Heart left ventricle (tissue), 16 donors: ENCODE measurements at regions not wholly inside any gene's neighbourhood (a gene's known extent, or its start where the extent isn't known, plus 50 kb on each side); places are given as distances from the start of the nearest gene placed in this dataset.
"Not testable (repeated sequence)": the region's sequence is repeated elsewhere in the genome, so short reads cannot be mapped to it uniquely, and the experiment has no call there.

Experiments
- ATAC-seq, 4 donors: fragments of 200-7000 bp; cut with Tn5 transposase; one replicate each; pipeline ENCODE4 v1.9.1; 2020 to 2022; ENCODE audit warnings: moderate library complexity in 4 of 4, mild to moderate bottlenecking in 3 of 4, moderate number of reproducible peaks in 1 of 4
- DNase-seq, 5 donors: peaks; one replicate each; pipeline ENCODE4 v3.0.0-alpha.2; 2020
- H3K27ac ChIP-seq, 12 donors: fragments of 200-600 bp; sonication (generic) in 4 of 12; one replicate each; pipeline versions ENCODE4 v1.5.0 to v1.8.0; 2016 to 2022; ENCODE audit warnings: mild to moderate bottlenecking in 2 of 12
- H3K27me3 ChIP-seq, 9 donors: fragments of 200-600 bp; sonication (generic) in 2 of 9; one replicate each; pipeline versions ENCODE4 v1.5.1 to v1.8.0; 2016 to 2022; ENCODE audit warnings: mild to moderate bottlenecking in 3 of 9
- H3K36me3 ChIP-seq, 9 donors: fragments of 200-600 bp; sonication (generic) in 2 of 9; one replicate each; pipeline versions ENCODE4 v1.5.0 to v1.8.0; 2018 to 2022; ENCODE audit warnings: mild to moderate bottlenecking in 2 of 9
- H3K4me1 ChIP-seq, 12 donors: fragments of 200-600 bp; sonication (generic) in 4 of 12; one replicate each; pipeline versions ENCODE4 v1.5.0 to v1.8.0; 2016 to 2022; ENCODE audit warnings: mild to moderate bottlenecking in 3 of 12
- H3K4me3 ChIP-seq, 12 donors: fragments of 200-600 bp; sonication (generic) in 4 of 12; one replicate each; pipeline versions ENCODE4 v1.5.0 to v1.8.0; 2017 to 2022; ENCODE audit warnings: mild to moderate bottlenecking in 9 of 12, moderate library complexity in 4 of 12
- H3K9me3 ChIP-seq, 12 donors: fragments of 200-600 bp; sonication (generic) in 4 of 12; one replicate each; pipeline versions ENCODE4 v1.5.0 to v1.8.0; 2016 to 2022; ENCODE audit warnings: mild to moderate bottlenecking in 1 of 12
- POLR2A ChIP-seq, 2 donors: fragments of 450-650 bp; IDR thresholded peaks; one replicate each; pipeline ENCODE4 v1.6.1; 2017; ENCODE audit warnings: antibody characterized with exemption in 2 of 2, mild to moderate bottlenecking in 2 of 2, moderate library complexity in 2 of 2
- WGBS, 4 donors: extraction: QIAGEN DNeasy Blood & Tissue Kit in 2 of 4; methylation state at CpG; one replicate each; pipeline versions ENCODE4 v1.1.5 to v1.1.7; 2013 to 2018; 5-methylcytosine and 5-hydroxymethylcytosine counted together
- intact Hi-C, 10 donors: fragments of 100-400 bp; cut with DNase I; formaldehyde crosslinking; loops; one replicate each; pipeline versions ENCODE4 v1.11.1 to v1.14.2; 2022
- TF ChIP-seq, protein P1 (sequence below), 12 donors: fragments of 200-600 bp; sonication (generic) in 4 of 12; IDR thresholded peaks; one replicate each; pipeline versions ENCODE4 v1.5.0 to v1.8.0; 2018 to 2022; ENCODE audit warnings: antibody characterized with exemption in 12 of 12, mild to moderate bottlenecking in 5 of 12
- donor health status: ischemic (EF 13 %, LVEDD 7.1; RV severe dilation, severe dysfunction).
- donor health status: healthy with polysubstance abuse.
- donor health status: DM: no; HTN: yes; CAD: no.
- donor health status: DM: no; HTN: no; CAD: no.
- donor health status: ischemic (EF 25% LVEDD 6.9; RV normal size, moderate dysfunction).
- donor health status: ischemic (EF 25% LVEDD 5.7; RV mildly dilated, moderate dysfunction).
- donor health status: healthy.
- donor health status: DM: yes; HTN: yes; CAD: no.
- donor health status: ischemic (EF 35%, LVEDD 5.7; RV mildly dilated, moderate dysfunction).
- donor health status: nonischemic (EF 11% LVEDD 7.7; RV severe dilation, severe dysfunction).
- donor health status: DM: yes; HTN: yes; CAD: no.
- donor health status: PGD.
- donor health status: ischemic (EF 29% LVEDD 5.4; RV normal size, mild dysfunction).
- donor health status: nonischemic (EF 23%, LVEDD 6.1; RV moderate dilation, normal function).

DNA sequence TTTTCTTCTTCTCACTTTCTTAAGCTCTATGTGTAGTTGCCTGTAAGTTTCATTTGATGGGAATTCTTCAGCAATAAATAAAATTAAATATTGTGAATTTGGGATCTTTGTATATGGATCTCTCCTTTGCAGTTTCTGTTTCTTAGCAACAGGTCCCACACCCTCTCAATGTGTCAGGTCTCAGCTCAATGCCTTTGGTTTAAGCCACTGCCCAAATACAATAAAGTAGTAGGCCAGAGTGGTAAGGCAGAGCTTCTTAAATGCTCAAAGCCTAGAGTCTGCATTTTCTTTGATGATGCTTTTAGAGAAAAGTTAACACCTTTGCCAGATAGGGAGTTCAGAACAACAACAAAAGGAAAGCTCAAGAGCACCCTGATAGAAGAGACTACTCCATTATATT is 343.7 kb downstream of the NSUN3 start:
- Histone ChIP-seq H3K36me3 (no peaks in the 10 kb centered on the region), H3K4me1 (no peaks in the 10 kb centered on the region), H3K9me3 (peaks cover 0 to 14% (median 0%) of the 10 kb centered on the region in 12 donors), H3K27ac (no peak overlapping the region), H3K4me3 (no peak overlapping the region), H3K27me3 (no peaks in the 10 kb centered on the region)
- intact Hi-C loops: no loop called here
- TF ChIP-seq POLR2A (IDR thresholded peaks at IDR 0.05): no peak
- TF ChIP-seq, protein P1, sequence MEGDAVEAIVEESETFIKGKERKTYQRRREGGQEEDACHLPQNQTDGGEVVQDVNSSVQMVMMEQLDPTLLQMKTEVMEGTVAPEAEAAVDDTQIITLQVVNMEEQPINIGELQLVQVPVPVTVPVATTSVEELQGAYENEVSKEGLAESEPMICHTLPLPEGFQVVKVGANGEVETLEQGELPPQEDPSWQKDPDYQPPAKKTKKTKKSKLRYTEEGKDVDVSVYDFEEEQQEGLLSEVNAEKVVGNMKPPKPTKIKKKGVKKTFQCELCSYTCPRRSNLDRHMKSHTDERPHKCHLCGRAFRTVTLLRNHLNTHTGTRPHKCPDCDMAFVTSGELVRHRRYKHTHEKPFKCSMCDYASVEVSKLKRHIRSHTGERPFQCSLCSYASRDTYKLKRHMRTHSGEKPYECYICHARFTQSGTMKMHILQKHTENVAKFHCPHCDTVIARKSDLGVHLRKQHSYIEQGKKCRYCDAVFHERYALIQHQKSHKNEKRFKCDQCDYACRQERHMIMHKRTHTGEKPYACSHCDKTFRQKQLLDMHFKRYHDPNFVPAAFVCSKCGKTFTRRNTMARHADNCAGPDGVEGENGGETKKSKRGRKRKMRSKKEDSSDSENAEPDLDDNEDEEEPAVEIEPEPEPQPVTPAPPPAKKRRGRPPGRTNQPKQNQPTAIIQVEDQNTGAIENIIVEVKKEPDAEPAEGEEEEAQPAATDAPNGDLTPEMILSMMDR (IDR thresholded peaks at IDR 0.05): no peak
- ATAC-seq (no peak), DNase-seq (no peak)

- DNase-seq, H3K27me3 ChIP-seq, H3K36me3 ChIP-seq, H3K4me1 ChIP-seq, ATAC-seq, intact Hi-C loops, H3K9me3 ChIP-seq, H3K27ac ChIP-seq, H3K4me3 ChIP-seq: not testable (repeated sequence)
- WGBS, 4 donors: 68 to 80% (median 78%) methylated on average over 4 of the region's 4 CpGs
Measured at GRCh38 chr3:94412936-94413335, 350.1 kb downstream of the NSUN3 start.

DNA sequence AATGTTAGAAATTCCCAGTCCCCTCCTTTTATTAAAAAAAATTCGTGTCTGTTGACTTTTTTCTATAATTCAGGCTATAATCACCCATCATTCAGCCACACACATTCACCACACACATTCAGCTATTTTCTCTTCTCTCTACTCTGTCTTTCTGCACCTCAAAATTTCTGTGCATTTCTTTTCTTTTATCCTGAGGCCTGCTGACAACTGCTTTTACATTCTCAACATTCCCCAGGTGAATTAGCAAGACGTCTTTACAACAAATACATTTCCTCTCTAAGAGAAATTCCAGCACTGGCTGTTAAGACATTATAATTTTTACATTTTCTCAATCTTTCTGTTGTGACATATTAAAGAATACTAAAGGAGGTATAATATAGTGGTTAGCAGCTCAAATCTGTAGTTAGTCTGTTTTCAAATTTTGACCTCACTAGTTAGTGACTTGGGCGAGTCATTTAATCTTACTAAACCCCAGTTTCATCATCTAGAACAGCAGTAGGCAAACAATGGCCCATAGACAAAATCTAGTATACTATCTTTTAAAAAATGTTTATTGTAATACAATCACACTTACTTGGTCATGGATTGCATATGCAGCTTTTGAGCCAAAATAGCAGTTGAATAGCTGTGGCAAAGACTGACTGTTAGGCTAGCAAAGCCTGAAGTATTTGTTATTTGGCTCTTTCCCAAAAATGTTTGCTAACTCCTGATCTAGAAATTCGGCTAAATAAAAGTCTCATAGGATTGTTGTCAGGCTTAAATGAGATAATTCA is 350.7 kb downstream of the NSUN3 start:
- ATAC-seq: no peak

GRCh38 chr3:94414418-94414817 is 351.6 kb downstream of the NSUN3 start:
- ATAC-seq (no peak), DNase-seq (no peak)
- no peaks in the 10 kb centered on the region for H3K4me1 ChIP-seq
- WGBS, 4 donors: 43 to 61% (median 46%) methylated on average over 2 of the region's 2 CpGs
- H3K27me3 ChIP-seq: no peaks in the 10 kb centered on the region
- H3K9me3 ChIP-seq: peaks cover 0 to 2% (median 0%) of the 10 kb centered on the region in 12 donors
- H3K36me3 ChIP-seq: no peaks in the 10 kb centered on the region
- TF ChIP-seq, protein P1 (IDR thresholded peaks at IDR 0.05): no peak
- TF ChIP-seq POLR2A (IDR thresholded peaks at IDR 0.05): no peak
- intact Hi-C loops: no loop called here
- H3K27ac ChIP-seq: no peak overlapping the region
- no peak overlapping the region for H3K4me3 ChIP-seq

More for the DNA sequence above, 350.7 kb downstream of the NSUN3 start:
- no peaks in the 10 kb centered on the region for H3K36me3 ChIP-seq
- intact Hi-C loops: no loop called here
- H3K9me3 ChIP-seq: no peaks in the 10 kb centered on the region
- no peaks in the 10 kb centered on the region for H3K4me1 ChIP-seq
- H3K4me3 ChIP-seq: no peak overlapping the region
- DNase-seq: no peak
- no peaks in the 10 kb centered on the region for H3K27me3 ChIP-seq
- WGBS, 4 donors: 63 to 67% (median 65%) methylated on average over 4 of the region's 4 CpGs
- TF ChIP-seq, protein P1 (IDR thresholded peaks at IDR 0.05): no peak
- TF ChIP-seq POLR2A (IDR thresholded peaks at IDR 0.05): no peak
- H3K27ac ChIP-seq: no peak overlapping the region

GRCh38 chr3:94416768-94417167 is 353.9 kb downstream of the NSUN3 start:
- intact Hi-C loops: no loop called here
- Histone ChIP-seq H3K9me3 (peaks cover 0 to 3% (median 0%) of the 10 kb centered on the region in 12 donors), H3K4me1 (no peaks in the 10 kb centered on the region), H3K27ac (no peak overlapping the region), H3K36me3 (no peaks in the 10 kb centered on the region), H3K4me3 (no peak overlapping the region), H3K27me3 (no peaks in the 10 kb centered on the region)
- no peak for TF ChIP-seq POLR2A (IDR thresholded peaks at IDR 0.05)
- DNase-seq (no peak), ATAC-seq (no peak)
- 90 to 91% (median 90%) methylated on average over 4 of the region's 4 CpGs for WGBS, 4 donors
